ENCODE measurements at regions not wholly inside any gene's neighbourhood (a gene's known extent, or its start where the extent isn't known, plus 50 kb on each side); places are given as distances from the start of the nearest gene placed in this dataset.

DNA sequence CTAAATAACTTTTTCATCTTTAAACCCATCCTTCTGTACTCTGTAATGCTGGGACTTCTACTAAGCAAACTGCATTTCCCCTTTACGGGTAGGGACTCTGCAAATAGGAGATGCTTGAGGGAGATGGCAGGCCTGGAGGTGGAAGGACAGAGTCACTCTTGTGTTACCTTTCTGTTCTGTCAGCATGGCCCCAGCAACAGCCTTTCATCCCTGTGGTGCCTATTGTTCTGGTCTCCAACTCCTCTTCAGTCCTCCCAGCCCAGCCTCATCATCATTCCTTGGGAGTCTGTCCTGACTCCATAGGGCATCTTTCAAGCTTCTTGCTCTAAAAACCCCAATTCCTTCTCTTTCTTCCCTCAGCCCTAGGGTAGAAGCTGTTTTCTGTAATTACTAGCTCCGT lies 230.0 kb downstream of the SNX13 start:
- TF ChIP-seq, protein P1, sequence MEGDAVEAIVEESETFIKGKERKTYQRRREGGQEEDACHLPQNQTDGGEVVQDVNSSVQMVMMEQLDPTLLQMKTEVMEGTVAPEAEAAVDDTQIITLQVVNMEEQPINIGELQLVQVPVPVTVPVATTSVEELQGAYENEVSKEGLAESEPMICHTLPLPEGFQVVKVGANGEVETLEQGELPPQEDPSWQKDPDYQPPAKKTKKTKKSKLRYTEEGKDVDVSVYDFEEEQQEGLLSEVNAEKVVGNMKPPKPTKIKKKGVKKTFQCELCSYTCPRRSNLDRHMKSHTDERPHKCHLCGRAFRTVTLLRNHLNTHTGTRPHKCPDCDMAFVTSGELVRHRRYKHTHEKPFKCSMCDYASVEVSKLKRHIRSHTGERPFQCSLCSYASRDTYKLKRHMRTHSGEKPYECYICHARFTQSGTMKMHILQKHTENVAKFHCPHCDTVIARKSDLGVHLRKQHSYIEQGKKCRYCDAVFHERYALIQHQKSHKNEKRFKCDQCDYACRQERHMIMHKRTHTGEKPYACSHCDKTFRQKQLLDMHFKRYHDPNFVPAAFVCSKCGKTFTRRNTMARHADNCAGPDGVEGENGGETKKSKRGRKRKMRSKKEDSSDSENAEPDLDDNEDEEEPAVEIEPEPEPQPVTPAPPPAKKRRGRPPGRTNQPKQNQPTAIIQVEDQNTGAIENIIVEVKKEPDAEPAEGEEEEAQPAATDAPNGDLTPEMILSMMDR (IDR thresholded peaks at IDR 0.05): no peak
- TF ChIP-seq POLR2A (IDR thresholded peaks at IDR 0.05) (no peak), EP300 (IDR thresholded peaks at IDR 0.05; ENCODE audit: low read depth) (no peak)
